Loucy (cell line): ENCODE measurements at regions not wholly inside any gene's neighbourhood (a gene's known extent, or its start where the extent isn't known, plus 50 kb on each side); places are given as distances from the start of the nearest gene placed in this dataset.

ENCODE experiments used
- CTCF ChIP-seq: fragments of 200-600 bp; sonication (generic); conservative IDR thresholded peaks from 2 replicates; pipeline ENCODE4 v1.5.1; 2014; ENCODE audit warnings: mild to moderate bottlenecking, antibody characterized with exemption, low read length
- EZH2phosphoT487 ChIP-seq: fragments of 200-600 bp; IDR thresholded peaks from 2 replicates; pipeline ENCODE4 v1.6.1; 2018; ENCODE audit warnings: antibody characterized with exemption, mild to moderate bottlenecking, moderate library complexity, borderline replicate concordance

- TF ChIP-seq CTCF (no peak), EZH2phosphoT487 (no peak)
Observed at GRCh38 chr6:159508931-159509330, 184.1 kb downstream of the SOD2 start.
